WERI-Rb-1 (cell line): ENCODE measurements at regions not wholly inside any gene's neighbourhood (a gene's known extent, or its start where the extent isn't known, plus 50 kb on each side); places are given as distances from the start of the nearest gene placed in this dataset.

Experiments
- DNase-seq: peaks from one replicate; pipeline ENCODE4 v3.0.0-alpha.2; 2020
- H3K27ac ChIP-seq: fragments of 250-450 bp; sonication (Bioruptor Pico); 2 replicates; pipeline ENCODE4 v1.5.1; 2020; ENCODE audit warnings: mild to moderate bottlenecking, moderate library complexity
- H3K27me3 ChIP-seq: fragments of 250-450 bp; sonication (Bioruptor Pico); 2 replicates; pipeline ENCODE4 v1.5.1; 2021; ENCODE audit warnings: mild to moderate bottlenecking, low read depth, moderate library complexity; ENCODE audit not compliant: insufficient read depth, severe bottlenecking
- H3K36me3 ChIP-seq: fragments of 250-450 bp; sonication (Bioruptor Pico); 2 replicates; pipeline ENCODE4 v1.5.1; 2020; ENCODE audit warnings: mild to moderate bottlenecking, moderate library complexity
- H3K4me3 ChIP-seq: 2 replicates; pipeline ENCODE4 v1.5.1; 2011; ENCODE audit warnings: low read depth, mild to moderate bottlenecking, control low read depth, low read length
- H3K9me3 ChIP-seq: fragments of 250-450 bp; sonication (Bioruptor Pico); 2 replicates; pipeline ENCODE4 v1.5.1; 2021; ENCODE audit warnings: mild to moderate bottlenecking, moderate library complexity; ENCODE audit not compliant: severe bottlenecking
- CTCF ChIP-seq: IDR thresholded peaks from 2 replicates; pipeline ENCODE4 v1.5.1; 2011; ENCODE audit warnings: low read depth, mild to moderate bottlenecking, control low read depth, inconsistent platforms, low read length

- H3K9me3 ChIP-seq: no peaks in the 10 kb centered on the region
- no peak for DNase-seq
- no peaks in the 10 kb centered on the region for H3K27me3 ChIP-seq
- H3K36me3 ChIP-seq: no peaks in the 10 kb centered on the region
- no peak overlapping the region for H3K4me3 ChIP-seq
- TF ChIP-seq CTCF: no peak
- no peak overlapping the region for H3K27ac ChIP-seq
These were observed 623.1 kb downstream of the HTR1B start for GRCh38 chr6:76840041-76840745.

GRCh38 chr6:76839505-76839904 lies 623.8 kb downstream of the HTR1B start:
- Histone ChIP-seq H3K27ac (no peak overlapping the region), H3K9me3 (no peaks in the 10 kb centered on the region), H3K36me3 (no peaks in the 10 kb centered on the region), H3K27me3 (no peaks in the 10 kb centered on the region), H3K4me3 (no peak overlapping the region)
- no peak for TF ChIP-seq CTCF
- DNase-seq: no peak

GRCh38 chr6:76837564-76837963 lies 625.7 kb downstream of the HTR1B start:
- Histone ChIP-seq H3K27me3 (no peaks in the 10 kb centered on the region), H3K4me3 (no peak overlapping the region), H3K9me3 (no peaks in the 10 kb centered on the region), H3K36me3 (no peaks in the 10 kb centered on the region), H3K27ac (no peak overlapping the region)
- TF ChIP-seq CTCF: no peak
- DNase-seq: no peak

- TF ChIP-seq CTCF: no peak
These were observed 627.6 kb downstream of the HTR1B start for GRCh38 chr6:76835695-76836094.

GRCh38 chr6:76835293-76835692 lies 628.0 kb downstream of the HTR1B start:
- Histone ChIP-seq H3K27me3 (no peaks in the 10 kb centered on the region), H3K4me3 (no peak overlapping the region), H3K27ac (no peak overlapping the region), H3K9me3 (no peaks in the 10 kb centered on the region), H3K36me3 (no peaks in the 10 kb centered on the region)
- DNase-seq: no peak
- no peak for TF ChIP-seq CTCF

More at GRCh38 chr6:76835695-76836094, 627.6 kb downstream of the HTR1B start:
- Histone ChIP-seq H3K4me3 (no peak overlapping the region), H3K9me3 (no peaks in the 10 kb centered on the region), H3K27ac (no peak overlapping the region), H3K36me3 (no peaks in the 10 kb centered on the region), H3K27me3 (no peaks in the 10 kb centered on the region)
- DNase-seq: no peak

GRCh38 chr6:76834399-76834798 lies 628.9 kb downstream of the HTR1B start:
- H3K9me3 ChIP-seq: no peaks in the 10 kb centered on the region

More at GRCh38 chr6:76834399-76834798, 628.9 kb downstream of the HTR1B start:
- no peaks in the 10 kb centered on the region for H3K27me3 ChIP-seq
- DNase-seq: no peak
- H3K4me3 ChIP-seq: no peak overlapping the region
- no peak for TF ChIP-seq CTCF
- H3K36me3 ChIP-seq: no peaks in the 10 kb centered on the region
- H3K27ac ChIP-seq: no peak overlapping the region
